Stimulated activated CD4-positive, alpha-beta T cell treated with anti-CD3 and anti-CD28 coated beads, Interleukin-4, amount 100 ng/mL, for 24 hours (primary cell): ENCODE measurements at regions not wholly inside any gene's neighbourhood (a gene's known extent, or its start where the extent isn't known, plus 50 kb on each side); places are given as distances from the start of the nearest gene placed in this dataset.
A peak's percentile ranks its signal among the peaks of the same experiment; 100 is the strongest.

ENCODE experiments used
- DNase-seq: peaks from one replicate; pipeline ENCODE4 v3.0.0-alpha.2; 2020

DNA sequence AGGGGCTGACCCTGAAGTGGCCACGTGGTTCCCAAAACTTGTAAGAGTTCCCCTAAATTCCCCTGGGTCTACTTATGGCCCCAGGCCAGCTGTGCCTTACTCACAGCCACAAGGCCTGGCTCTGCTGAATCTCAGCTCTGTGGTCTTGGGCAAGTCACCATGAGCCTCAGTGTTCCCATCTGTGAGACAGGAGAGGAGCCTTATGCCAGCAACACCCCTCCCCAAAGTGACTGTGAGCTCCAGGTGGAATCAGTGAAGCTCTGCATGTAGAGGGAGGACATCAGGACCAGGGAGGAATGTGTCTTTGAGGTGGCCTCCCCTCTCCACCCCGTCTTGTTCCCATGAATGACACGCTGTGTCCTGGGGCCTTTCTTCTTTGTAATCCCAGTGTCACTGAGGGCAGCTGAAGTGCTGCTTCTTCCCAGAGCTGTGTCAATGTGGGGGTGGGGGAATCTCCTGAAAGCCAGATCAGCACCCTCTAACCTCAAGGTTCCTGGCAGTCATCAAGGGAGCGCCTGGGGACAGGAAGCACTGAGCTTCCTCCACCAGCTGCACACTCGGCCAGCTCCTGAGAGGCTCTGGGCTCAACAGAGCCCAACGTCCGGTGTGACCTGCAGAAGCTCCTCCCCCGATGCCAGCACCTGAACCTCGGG, 258.9 kb downstream of the UACA start:
- DNase-seq: peak; percentile 43

DNA sequence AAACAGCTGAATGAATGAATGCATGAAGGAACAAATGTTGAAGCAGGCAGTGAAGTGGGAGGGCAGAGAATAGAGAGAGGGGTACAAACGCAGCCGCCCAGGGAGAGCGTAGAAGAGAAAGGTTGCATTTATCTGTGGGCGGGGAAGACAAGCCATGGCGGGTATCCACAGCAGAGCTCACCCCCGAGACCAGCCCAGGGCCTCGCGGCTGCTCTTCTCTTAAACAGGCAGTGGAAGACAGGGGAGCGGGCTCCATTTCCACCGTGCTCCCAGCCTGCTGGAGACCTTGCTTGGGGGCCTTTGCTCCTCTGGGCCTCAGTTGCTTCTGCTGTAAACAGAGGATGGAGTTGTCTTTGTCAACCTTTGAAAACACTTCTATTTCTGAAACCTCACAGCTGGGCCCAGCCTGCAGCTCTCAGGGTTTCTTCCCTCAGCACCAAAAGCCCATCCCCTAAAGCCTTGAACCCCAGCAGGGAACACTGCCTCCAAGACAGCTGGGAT, 259.5 kb downstream of the UACA start:
- DNase-seq: no peak

DNA sequence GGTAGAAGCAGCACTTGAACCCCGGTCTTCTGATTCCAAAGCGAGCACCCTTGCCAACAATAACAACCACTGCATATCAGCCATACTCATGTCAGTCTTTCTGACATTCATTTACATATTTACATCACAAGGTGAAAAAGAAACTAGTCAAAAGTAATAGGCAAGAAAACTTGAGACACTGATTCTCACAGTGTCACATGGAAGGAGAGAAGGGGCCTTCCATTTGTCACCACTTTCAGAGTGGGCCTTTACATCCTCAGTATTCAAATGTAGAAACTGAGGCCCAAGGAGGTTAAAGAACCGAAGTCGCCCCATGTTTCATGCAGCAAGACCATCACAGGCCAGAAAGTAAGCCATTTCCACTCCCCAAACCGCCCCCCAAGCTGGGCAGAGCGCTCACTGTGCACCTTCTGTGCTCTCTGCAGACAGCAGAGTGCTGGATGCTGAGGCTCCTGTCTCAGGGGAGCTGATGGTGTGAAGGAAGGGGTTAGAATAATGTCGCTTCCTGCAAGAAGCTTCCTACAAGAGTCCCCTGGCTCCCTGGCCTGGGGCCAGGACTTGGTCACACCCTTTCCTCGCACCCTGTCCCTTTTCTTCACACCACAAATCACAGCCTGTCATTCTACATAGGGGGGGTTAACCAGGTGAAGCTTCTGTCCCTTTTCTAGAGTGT, 260.1 kb downstream of the UACA start:
- no peak for DNase-seq

GRCh38 chr15:70502529-70502928, 260.8 kb downstream of the UACA start:
- no peak for DNase-seq

DNA sequence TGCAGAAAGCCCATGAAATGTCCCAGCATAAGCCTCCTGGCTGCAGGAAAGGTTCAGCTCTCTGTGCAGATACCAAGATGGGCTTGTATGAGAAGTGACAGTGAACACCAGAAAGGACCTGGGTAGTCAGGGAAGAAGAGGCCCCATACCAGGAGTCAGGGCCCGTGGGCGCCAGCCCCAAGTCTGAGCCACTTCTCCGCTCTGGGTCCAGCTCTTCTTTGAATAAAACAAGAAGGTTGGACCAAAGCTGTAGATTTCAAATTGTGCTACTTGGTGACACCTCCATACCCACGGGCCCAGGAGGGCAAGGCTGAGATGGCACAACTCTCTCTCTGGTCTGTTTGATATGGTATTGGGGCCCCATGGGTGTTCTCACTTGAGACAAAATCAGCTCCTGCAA, 261.5 kb downstream of the UACA start:
- DNase-seq: no peak

DNA sequence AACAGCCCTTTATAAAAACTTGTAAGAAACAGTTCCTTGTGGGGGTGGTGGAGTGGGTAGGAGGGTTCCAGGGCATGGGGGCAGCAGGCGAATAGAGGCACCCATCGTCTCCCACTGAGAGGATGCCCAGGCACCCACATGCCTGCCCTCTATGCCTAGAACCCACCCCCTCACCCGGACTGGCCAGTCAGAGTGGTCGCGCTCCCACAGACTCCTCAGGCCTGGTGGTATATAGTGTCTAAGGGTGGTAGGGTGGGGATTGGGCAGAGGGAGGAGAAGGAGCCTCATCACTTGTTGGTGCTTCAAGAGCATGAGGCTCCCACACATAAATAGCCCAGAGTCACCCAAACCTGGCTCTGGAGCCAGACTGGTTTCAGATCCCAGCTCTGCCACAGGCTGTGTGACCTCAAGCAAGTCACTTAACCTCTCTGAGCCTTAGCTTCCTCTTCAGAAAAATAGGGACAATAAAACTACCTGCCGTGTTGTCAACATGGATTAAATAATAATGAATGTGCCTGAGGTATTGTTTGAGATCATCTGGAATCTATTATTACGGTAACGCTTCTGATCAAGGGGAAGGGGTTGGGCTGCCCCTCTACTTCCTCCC, 262.1 kb downstream of the UACA start:
- no peak for DNase-seq

- no peak for DNase-seq
Observed at GRCh38 chr15:70499791-70500190, 263.6 kb downstream of the UACA start.

GRCh38 chr15:70498096-70498626, 265.2 kb downstream of the UACA start:
- DNase-seq: no peak

DNA sequence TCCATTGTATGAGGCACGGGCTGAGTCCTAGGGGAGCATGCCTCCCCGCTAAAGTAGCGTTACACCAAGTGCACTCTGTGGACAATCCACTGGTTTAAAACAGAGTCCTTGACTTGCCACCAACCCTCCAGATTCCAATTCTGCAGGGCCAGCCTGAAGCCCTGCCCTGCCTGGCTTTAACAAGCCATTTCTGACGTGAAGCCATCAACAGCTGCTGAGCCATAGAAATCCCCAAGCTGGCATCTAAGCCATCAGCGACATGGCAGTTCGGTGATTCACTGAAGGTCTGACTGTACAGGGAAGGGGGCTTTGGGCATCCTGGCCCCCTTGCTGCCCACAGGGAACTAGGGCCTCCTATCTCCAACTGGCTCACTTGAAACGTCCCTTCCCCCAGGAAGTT, 265.7 kb downstream of the UACA start:
- no peak for DNase-seq

DNA sequence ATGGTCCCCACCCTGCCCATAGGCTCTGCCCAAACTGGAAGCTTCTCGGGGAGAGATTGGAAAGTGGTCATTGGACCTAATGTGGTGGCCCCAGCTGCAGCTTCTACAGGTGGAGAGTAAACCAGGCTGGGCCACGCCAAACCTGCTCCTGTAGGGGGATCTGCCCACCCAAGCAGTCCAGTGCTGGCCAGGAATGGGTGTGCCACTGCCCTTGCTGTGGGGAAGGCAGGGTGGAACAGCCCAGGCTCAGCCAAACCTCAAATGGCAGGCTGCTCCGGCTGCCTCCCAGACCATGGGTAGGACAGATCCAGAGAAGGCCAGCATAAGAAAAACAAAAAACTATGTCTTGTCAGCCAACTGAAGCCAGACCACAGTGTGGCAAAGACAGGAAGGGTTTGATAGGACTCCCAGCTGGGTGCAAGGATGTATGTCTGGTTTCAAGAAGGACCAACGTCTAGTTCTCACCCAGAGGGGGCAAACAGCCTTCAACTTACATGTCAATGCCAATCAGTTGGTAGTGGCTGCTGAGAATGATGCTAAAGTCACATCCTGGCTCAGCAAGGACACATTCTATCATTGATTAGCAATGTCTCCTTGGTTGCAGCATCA, 267.3 kb downstream of the UACA start:
- no peak for DNase-seq

- DNase-seq: peak; percentile 61
Observed at GRCh38 chr15:70494852-70495571, 268.3 kb downstream of the UACA start.

GRCh38 chr15:70494517-70494851, 268.9 kb downstream of the UACA start:
- no peak for DNase-seq

DNA sequence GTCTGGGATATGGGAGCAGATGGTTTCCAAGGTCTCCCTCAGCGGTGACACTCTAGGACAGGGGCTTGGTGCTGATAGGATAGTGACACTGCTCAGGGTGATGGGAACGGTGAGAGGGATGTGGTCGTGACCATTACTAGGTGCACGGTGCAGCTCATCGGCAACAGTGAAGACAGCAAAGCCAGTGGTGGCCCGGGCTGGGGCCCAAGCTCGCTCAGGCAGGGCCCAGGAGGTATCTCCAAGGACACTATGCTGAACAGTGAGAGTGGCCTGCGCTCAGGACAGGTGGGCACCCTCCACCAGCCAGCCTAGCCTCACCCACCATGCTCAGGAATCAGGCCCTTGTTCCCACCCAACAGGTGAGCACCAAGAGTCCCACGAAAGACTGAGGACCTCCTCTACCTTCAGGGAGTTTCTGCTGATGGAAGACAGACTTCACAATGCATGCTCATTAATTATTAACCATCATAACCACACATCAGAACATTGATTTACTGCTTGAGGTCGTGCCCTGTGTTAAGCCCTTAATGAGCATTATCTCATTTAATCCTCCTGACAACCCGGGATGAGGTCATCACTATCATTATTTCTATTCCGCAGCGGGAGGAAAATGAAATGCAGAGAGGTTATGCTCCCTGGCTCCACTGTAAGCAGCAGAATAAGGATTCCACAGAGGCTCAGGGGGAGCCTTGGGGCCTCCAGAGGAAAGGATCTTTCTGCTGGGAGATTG, 269.4 kb downstream of the UACA start:
- no peak for DNase-seq

- DNase-seq: no peak
Observed at GRCh38 chr15:70493376-70493775, 270.0 kb downstream of the UACA start.

- DNase-seq: peak; percentile 80
Observed at GRCh38 chr15:70492240-70493177, 270.8 kb downstream of the UACA start.

DNA sequence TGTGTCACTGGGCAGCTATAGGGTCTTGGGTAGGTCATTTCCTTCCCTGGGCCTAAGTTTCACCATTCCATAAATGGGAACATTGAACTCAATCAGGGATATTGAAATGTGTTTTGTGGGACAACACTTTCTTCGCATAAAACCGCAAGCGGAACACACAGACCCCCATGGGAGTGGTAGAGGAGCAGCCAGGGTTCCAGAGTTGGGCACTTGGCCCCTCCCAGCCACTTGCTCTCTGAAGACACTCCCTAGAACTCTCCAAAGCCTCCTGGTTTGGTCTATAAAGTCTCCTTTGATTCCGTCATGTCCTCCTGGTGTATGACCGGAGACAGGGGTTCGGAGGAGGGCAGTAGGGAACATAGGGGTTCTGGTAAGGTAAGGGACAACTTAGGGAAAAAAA, 271.7 kb downstream of the UACA start:
- DNase-seq: no peak

DNA sequence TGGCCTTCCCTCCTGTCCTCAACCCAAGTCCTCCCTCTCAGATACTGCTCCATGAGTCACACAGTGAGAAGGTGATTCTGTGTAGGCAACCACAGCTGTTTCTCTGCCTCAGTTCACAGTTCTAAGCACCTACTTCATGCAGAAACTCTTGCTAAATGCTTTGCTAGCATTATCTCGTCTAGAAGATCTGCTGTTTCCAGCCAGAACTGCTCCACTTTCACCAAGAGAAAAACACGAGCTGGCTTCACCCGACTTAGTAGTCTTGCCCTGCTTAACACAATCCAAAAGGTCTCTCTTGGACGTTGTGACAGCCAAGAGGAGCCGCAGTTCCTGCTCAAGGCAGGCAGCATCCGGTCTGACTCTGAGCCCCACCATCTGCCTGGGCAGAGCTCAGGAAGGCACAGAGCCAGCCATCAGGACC, 272.1 kb downstream of the UACA start:
- no peak for DNase-seq

DNA sequence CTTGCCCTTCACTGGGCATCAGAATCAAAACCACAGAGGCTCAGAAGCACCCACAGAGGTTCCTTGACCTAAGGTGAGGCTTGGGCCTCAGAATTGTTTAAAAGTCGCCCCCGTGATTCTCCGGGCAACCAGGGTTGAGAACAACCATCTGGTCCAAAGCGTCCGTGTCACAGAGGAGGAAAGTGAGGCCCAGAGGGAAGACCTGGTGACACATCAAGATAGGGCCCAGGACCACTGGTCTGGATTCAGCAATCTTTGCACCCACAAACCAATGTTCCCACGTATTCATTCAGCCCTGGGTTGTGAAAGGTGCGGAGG, 272.6 kb downstream of the UACA start:
- no peak for DNase-seq

DNA sequence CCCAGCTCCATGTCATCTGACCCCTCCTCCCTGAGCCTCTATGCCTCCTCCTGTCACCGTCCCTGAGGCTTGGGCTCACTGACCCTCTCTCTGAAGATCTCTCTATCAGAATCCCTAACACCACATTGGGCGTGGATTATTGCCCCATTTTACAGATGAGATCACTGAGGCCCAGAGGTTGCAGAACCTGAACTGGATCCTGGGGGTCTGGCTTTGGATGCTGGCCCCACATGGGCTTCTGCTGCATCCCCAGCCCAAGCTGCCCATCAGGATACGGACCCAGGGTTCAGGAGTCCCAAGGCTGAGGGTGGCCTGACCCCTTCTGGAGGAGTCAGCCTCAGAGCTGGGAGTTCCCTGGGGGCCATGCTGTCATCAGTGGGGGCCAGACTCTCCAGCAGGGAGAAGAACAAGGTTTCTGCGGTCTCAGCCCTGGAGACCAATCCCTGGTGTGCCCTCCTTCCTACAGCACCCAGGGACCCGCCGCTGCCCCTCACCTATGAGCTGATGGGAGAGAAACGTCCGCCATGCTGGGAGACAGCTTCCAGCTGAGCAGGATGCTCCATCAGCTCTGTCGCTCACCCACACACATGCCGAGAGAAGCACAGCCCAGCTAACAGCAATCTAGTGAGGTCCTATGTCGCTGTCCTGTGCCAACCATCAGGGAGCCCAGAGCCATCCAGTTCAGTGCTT, 273.1 kb downstream of the UACA start:
- DNase-seq: no peak
